OCI-LY1 (cell line): ENCODE measurements at regions not wholly inside any gene's neighbourhood (a gene's known extent, or its start where the extent isn't known, plus 50 kb on each side); places are given as distances from the start of the nearest gene placed in this dataset.

Experiments
- H2AFZ ChIP-seq: fragments of 200-600 bp; sonication (generic), shearing (Covaris generic); 2 replicates; pipeline ENCODE4 v1.6.0; 2014; ENCODE audit warnings: antibody characterized with exemption, mild to moderate bottlenecking, low read length
- H3F3A ChIP-seq: fragments of 200-600 bp; sonication (generic), shearing (Covaris generic); 2 replicates; pipeline ENCODE4 v1.6.0; 2014; ENCODE audit warnings: mild to moderate bottlenecking, antibody characterized with exemption, low read length, moderate library complexity; ENCODE audit not compliant: insufficient read depth
- H3K27ac ChIP-seq: fragments of 200-600 bp; sonication (generic); 2 replicates; pipeline ENCODE4 v1.5.1; 2014; ENCODE audit warnings: low read length, mixed run types, mild to moderate bottlenecking, low read depth; ENCODE audit not compliant: poor library complexity, severe bottlenecking
- H3K27me3 ChIP-seq: fragments of 200-600 bp; sonication (generic); 2 replicates; pipeline ENCODE4 v1.6.0; 2014; ENCODE audit warnings: antibody characterized with exemption, mild to moderate bottlenecking, low read length, moderate library complexity; ENCODE audit not compliant: insufficient read depth
- H3K36me3 ChIP-seq: fragments of 200-600 bp; sonication (generic); 2 replicates; pipeline ENCODE4 v1.6.1; 2014; ENCODE audit warnings: mild to moderate bottlenecking, antibody characterized with exemption, low read length, moderate library complexity, mixed read lengths; ENCODE audit not compliant: insufficient read depth
- H3K4me1 ChIP-seq: fragments of 200-600 bp; sonication (generic); 2 replicates; pipeline ENCODE4 v1.5.1; 2014; ENCODE audit warnings: mild to moderate bottlenecking, low read length, moderate library complexity; ENCODE audit not compliant: insufficient read depth, severe bottlenecking
- H3K4me2 ChIP-seq: fragments of 200-600 bp; sonication (generic), shearing (Covaris generic); 2 replicates; pipeline ENCODE4 v1.6.1; 2014; ENCODE audit warnings: low read length
- H3K4me3 ChIP-seq: fragments of 200-600 bp; sonication (generic); 2 replicates; pipeline ENCODE4 v1.5.1; 2014; ENCODE audit warnings: low read length, low read depth, mild to moderate bottlenecking, mixed read lengths; ENCODE audit not compliant: poor library complexity, severe bottlenecking
- H3K79me2 ChIP-seq: fragments of 200-600 bp; shearing (Covaris generic); 2 replicates; pipeline ENCODE4 v1.6.1; 2016; ENCODE audit warnings: mixed run types, low read length, mixed read lengths; ENCODE audit not compliant: insufficient read depth
- H3K9ac ChIP-seq: fragments of 200-600 bp; sonication (generic), shearing (Covaris generic); 2 replicates; pipeline ENCODE4 v1.6.1; 2014; ENCODE audit warnings: mild to moderate bottlenecking, low read length, mixed read lengths
- H3K9me2 ChIP-seq: fragments of 200-600 bp; sonication (generic), shearing (Covaris generic); 2 replicates; pipeline ENCODE4 v1.6.1; 2014; ENCODE audit warnings: low read depth, mild to moderate bottlenecking, low read length, mixed read lengths
- H3K9me3 ChIP-seq: fragments of 200-600 bp; shearing (Covaris generic); 2 replicates; pipeline ENCODE4 v1.6.1; 2014; ENCODE audit warnings: low read length, mixed read lengths
- H4K20me1 ChIP-seq: fragments of 200-600 bp; sonication (generic), shearing (Covaris generic); 2 replicates; pipeline ENCODE4 v1.6.0; 2016; ENCODE audit warnings: mild to moderate bottlenecking, low read length; ENCODE audit not compliant: insufficient read depth
- CTCF ChIP-seq: fragments of 200-600 bp; sonication (generic), shearing (Covaris generic); IDR thresholded peaks from 2 replicates; pipeline ENCODE4 v1.5.1; 2017; ENCODE audit warnings: mild to moderate bottlenecking, antibody characterized with exemption, low read length, moderate library complexity, mixed read lengths
- EZH2 ChIP-seq: fragments of 200-600 bp; sonication (generic), shearing (Covaris generic); IDR thresholded peaks from 2 replicates; pipeline ENCODE4 v1.8.0; 2017; ENCODE audit warnings: borderline replicate concordance, mixed run types, mild to moderate bottlenecking, antibody characterized with exemption, low read length, moderate library complexity, mixed read lengths

- Histone ChIP-seq H4K20me1 (no peaks in the 10 kb centered on the region), H3K9ac (no peak overlapping the region), H3K27ac (no peak overlapping the region), H3K4me1 (no peaks in the 10 kb centered on the region), H3K9me3 (no peaks in the 10 kb centered on the region), H3K27me3 (no peaks in the 10 kb centered on the region), H3K9me2 (no peaks in the 10 kb centered on the region), H3F3A (no peaks in the 10 kb centered on the region), H3K79me2 (no peaks in the 10 kb centered on the region), H3K4me3 (no peak overlapping the region), H3K36me3 (no peaks in the 10 kb centered on the region), H2AFZ (no peak overlapping the region), H3K4me2 (no peak overlapping the region)
- TF ChIP-seq CTCF, result no peak
- no peak for TF ChIP-seq EZH2
These were observed 315.8 kb upstream of the ZNF32 start for GRCh38 chr10:43964486-43964885.

GRCh38 chr10:43963793-43964425, 315.2 kb upstream of the ZNF32 start:
- no peaks in the 10 kb centered on the region for H4K20me1 ChIP-seq
- no peak overlapping the region for H2AFZ ChIP-seq
- no peak overlapping the region for H3K27ac ChIP-seq
- H3K9me3 ChIP-seq, result no peaks in the 10 kb centered on the region
- H3K36me3 ChIP-seq, result no peaks in the 10 kb centered on the region
- no peaks in the 10 kb centered on the region for H3K79me2 ChIP-seq
- no peaks in the 10 kb centered on the region for H3K9me2 ChIP-seq
- no peak overlapping the region for H3K9ac ChIP-seq
- H3K4me1 ChIP-seq, result no peaks in the 10 kb centered on the region
- no peaks in the 10 kb centered on the region for H3K27me3 ChIP-seq
- TF ChIP-seq CTCF (no peak), EZH2 (no peak)
- H3K4me3 ChIP-seq, result no peak overlapping the region
- no peak overlapping the region for H3K4me2 ChIP-seq
- H3F3A ChIP-seq, result no peaks in the 10 kb centered on the region

DNA sequence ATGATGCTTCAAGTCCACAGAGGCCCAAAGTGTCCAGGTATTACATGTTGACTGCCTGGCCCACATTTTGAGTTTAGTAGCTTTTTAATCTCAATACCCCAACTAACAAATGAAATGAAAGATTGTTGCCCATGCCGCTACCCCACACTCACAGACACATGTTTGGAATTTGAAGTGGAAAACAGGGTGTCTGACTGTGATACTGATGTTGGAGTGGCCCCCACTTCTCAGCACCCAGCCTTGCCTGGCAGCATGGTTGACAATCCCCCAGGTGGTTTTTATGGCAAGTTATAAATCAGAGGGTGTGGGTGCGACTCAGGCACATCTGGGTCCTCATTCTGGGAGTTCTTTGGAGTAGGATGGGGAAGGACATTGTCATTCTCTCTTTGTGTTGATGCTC, 314.7 kb upstream of the ZNF32 start:
- Histone ChIP-seq H3K4me2 (no peak overlapping the region), H3K27me3 (no peaks in the 10 kb centered on the region), H3K79me2 (no peaks in the 10 kb centered on the region), H4K20me1 (no peaks in the 10 kb centered on the region), H3K9me3 (no peaks in the 10 kb centered on the region), H3K27ac (no peak overlapping the region), H3K4me1 (no peaks in the 10 kb centered on the region), H3K9me2 (no peaks in the 10 kb centered on the region), H3K36me3 (no peaks in the 10 kb centered on the region), H2AFZ (no peak overlapping the region), H3K9ac (no peak overlapping the region), H3F3A (no peaks in the 10 kb centered on the region), H3K4me3 (no peak overlapping the region)
- TF ChIP-seq EZH2 (no peak), CTCF (no peak)
